ENCODE measurements at regions not wholly inside any gene's neighbourhood (a gene's known extent, or its start where the extent isn't known, plus 50 kb on each side); places are given as distances from the start of the nearest gene placed in this dataset.

GRCh38 chr4:111602848-111603247 lies 542.4 kb upstream of the FAM241A start:
- no peak for TF ChIP-seq EZH2 (IDR thresholded peaks at IDR 0.05; ENCODE audit: borderline replicate concordance, low read depth, low read length, severe bottlenecking)
- TF ChIP-seq CTCF (IDR thresholded peaks at IDR 0.05; ENCODE audit: extremely low read depth in 1 of 2, insufficient read depth in 1 of 2, low read depth in 1 of 2, low read length in 2 of 2): peak; percentile 7 to 15
- TF ChIP-seq POLR2A (IDR thresholded peaks at IDR 0.05; ENCODE audit: low read depth, low read length): no peak

All from endothelial cell of umbilical vein (primary cell).